Pancreas (tissue), 10 donors: ENCODE measurements at regions not wholly inside any gene's neighbourhood (a gene's known extent, or its start where the extent isn't known, plus 50 kb on each side); places are given as distances from the start of the nearest gene placed in this dataset.

ENCODE experiments used
- ATAC-seq, 4 donors: fragments of 200-7000 bp; cut with Tn5 transposase; one replicate each; pipeline versions ENCODE4 v1.8.0 to v1.9.1; 2020; ENCODE audit warnings: mild to moderate bottlenecking in 4 of 4, moderate library complexity in 4 of 4
- DNase-seq, 6 donors: peaks; one replicate each; pipeline ENCODE4 v3.0.0-alpha.2; 2020
- FAIRE-seq: peaks from 2 replicates; lab custom pipeline; 2012; peaks lifted over from hg19 to GRCh38; lab: Jason Lieb, UNC
- H3K27ac ChIP-seq, 4 donors: fragments of 200-600 bp; sonication (generic); 1 replicate in 3 of 4; 2 replicates in 1 of 4; pipeline versions ENCODE4 v1.5.0 to v1.8.0; 2020
- H3K27me3 ChIP-seq, 4 donors: fragments of 200-600 bp; one replicate each; pipeline ENCODE4 v1.8.0; 2021
- H3K36me3 ChIP-seq, 3 donors: fragments of 200-600 bp; sonication (generic) in 1 of 3; one replicate each; pipeline versions ENCODE4 v1.5.0 to v1.8.0; 2020 to 2021
- H3K4me1 ChIP-seq, 3 donors: fragments of 200-600 bp; one replicate each; pipeline ENCODE4 v1.8.0; 2021
- H3K4me3 ChIP-seq, 4 donors: fragments of 200-600 bp; sonication (generic) in 2 of 4; one replicate each; pipeline versions ENCODE4 v1.5.0 to v1.8.0; 2020 to 2021
- H3K9me3 ChIP-seq, 4 donors: fragments of 200-600 bp; one replicate each; pipeline ENCODE4 v1.8.0; 2021
- CTCF ChIP-seq, 4 donors: fragments of 200-600 bp; sonication (generic) in 3 of 4; IDR thresholded peaks; one replicate each; pipeline versions ENCODE4 v1.5.0 to v1.8.0; 2021; ENCODE audit warnings: antibody characterized with exemption in 4 of 4
- WGBS, 2 donors: extraction: QIAGEN DNeasy Blood & Tissue Kit; methylation state at CpG; one replicate each; pipeline ENCODE4 v1.1.7; 2013; 5-methylcytosine and 5-hydroxymethylcytosine counted together
- intact Hi-C, 3 donors: fragments of 100-400 bp; cut with DNase I; formaldehyde crosslinking; loops; one replicate each; pipeline versions ENCODE4 v1.11.1 to v1.14.2; 2022
- donor health status: healthy with polysubstance abuse.
- donor health status: DM: no; HTN: no; CAD: no; lungs with moderate emphysema.
- donor health status: DM: no; HTN: no; CAD: no.
- donor health status: control.
- donor health status: control.
- donor health status: Bipolar disorder and iron deficiency.
- donor health status: DM: yes; HTN: yes; CAD: no.
- donor health status: DM: no; HTN: no; CAD: no.
- donor health status: DM: no; HTN: no; CAD: no.
- donor health status: DM: yes; HTN: yes; CAD: no.

GRCh38 chr10:109173937-109174336, 749.4 kb downstream of the XPNPEP1 start:
- no peak for TF ChIP-seq CTCF (IDR thresholded peaks at IDR 0.05)
- Histone ChIP-seq H3K4me1 (no peaks in the 10 kb centered on the region), H3K27me3 (peaks cover 0 to 4% (median 0%) of the 10 kb centered on the region in 4 donors), H3K4me3 (no peak overlapping the region), H3K9me3 (no peaks in the 10 kb centered on the region), H3K27ac (no peak overlapping the region), H3K36me3 (no peaks in the 10 kb centered on the region)
- intact Hi-C loops, result no loop called here
- FAIRE-seq, result no peak
- 23 to 55% methylated on average over 2 of the region's 2 CpGs for whole genome bisulfite sequencing, 2 donors
- DNase-seq, result no peak
- ATAC-seq, result no peak

DNA sequence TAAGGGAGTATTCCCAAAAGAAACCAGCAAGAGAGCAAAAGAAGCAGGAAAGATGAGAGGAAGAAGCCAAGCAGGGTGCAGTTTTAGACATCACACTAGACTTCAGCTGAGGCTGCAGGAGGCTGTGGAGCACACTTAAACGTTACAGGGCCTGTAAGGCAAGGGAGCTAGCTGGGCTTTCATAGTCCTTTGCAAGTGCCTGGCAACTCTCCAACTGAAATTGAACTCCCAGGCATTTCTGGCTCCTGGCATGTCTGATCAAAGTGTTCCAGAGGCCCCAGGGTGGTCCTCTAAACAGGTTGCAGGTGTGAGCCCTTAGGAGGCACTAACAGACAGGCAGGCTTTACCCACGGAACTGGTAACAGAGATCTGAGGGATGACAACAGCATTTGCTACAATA, 750.2 kb downstream of the XPNPEP1 start:
- no peaks in the 10 kb centered on the region for H3K36me3 ChIP-seq
- WGBS, 2 donors, result 48 to 51% methylated on average over 2 of the region's 2 CpGs
- no peaks in the 10 kb centered on the region for H3K9me3 ChIP-seq
- no peak for ATAC-seq
- intact Hi-C loops, result no loop called here
- no peaks in the 10 kb centered on the region for H3K4me1 ChIP-seq
- no peak for FAIRE-seq
- no peak overlapping the region for H3K4me3 ChIP-seq
- DNase-seq, result no peak
- no peak for TF ChIP-seq CTCF (IDR thresholded peaks at IDR 0.05)
- H3K27me3 ChIP-seq, result peaks cover 0 to 4% (median 0%) of the 10 kb centered on the region in 4 donors
- no peak overlapping the region for H3K27ac ChIP-seq

- Histone ChIP-seq H3K27me3 (peaks cover 0 to 4% (median 0%) of the 10 kb centered on the region in 4 donors), H3K36me3 (no peaks in the 10 kb centered on the region), H3K27ac (no peak overlapping the region), H3K4me1 (no peaks in the 10 kb centered on the region), H3K9me3 (no peaks in the 10 kb centered on the region), H3K4me3 (no peak overlapping the region)
- DNase-seq, result no peak
- TF ChIP-seq CTCF (IDR thresholded peaks at IDR 0.05), result no peak
- no peak for FAIRE-seq
- no peak for ATAC-seq
- intact Hi-C loops, result no loop called here
These were observed 756.4 kb downstream of the XPNPEP1 start for GRCh38 chr10:109166935-109167334.

DNA sequence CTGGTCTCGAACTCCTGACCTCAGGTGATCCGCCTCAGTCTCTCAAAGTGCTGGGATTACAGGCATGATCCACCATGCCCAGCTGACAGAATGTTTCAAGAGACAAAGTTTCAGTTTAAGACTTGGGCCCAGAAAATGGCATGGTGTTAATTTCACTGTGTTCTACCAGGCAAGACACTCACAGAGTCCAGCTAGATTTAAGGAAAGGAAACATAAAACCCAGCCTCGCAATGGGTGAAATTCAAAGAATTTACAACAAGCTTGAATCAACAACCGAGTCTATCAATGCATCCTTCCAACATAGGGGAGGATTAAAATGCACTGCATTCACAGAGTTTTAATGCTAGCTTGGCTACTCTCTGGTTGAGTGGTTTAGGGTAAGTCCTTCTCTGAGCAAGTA, 764.0 kb downstream of the XPNPEP1 start:
- no peak for FAIRE-seq
- TF ChIP-seq CTCF (IDR thresholded peaks at IDR 0.05), result no peak
- Histone ChIP-seq H3K4me3 (no peak overlapping the region), H3K36me3 (no peaks in the 10 kb centered on the region), H3K27me3 (no peaks in the 10 kb centered on the region), H3K9me3 (no peaks in the 10 kb centered on the region), H3K4me1 (no peaks in the 10 kb centered on the region), H3K27ac (no peak overlapping the region)
- DNase-seq, result no peak
- no peak for ATAC-seq
- intact Hi-C loops, result no loop called here
- 80 to 86% methylated on average over 4 of the region's 4 CpGs for whole genome bisulfite sequencing, 2 donors

- DNase-seq (no peak), ATAC-seq (no peak), FAIRE-seq (no peak)
- 88 to 89% methylated on average over 3 of the region's 3 CpGs for WGBS, 2 donors
- H3K36me3 ChIP-seq, result no peaks in the 10 kb centered on the region
- H3K4me1 ChIP-seq, result no peaks in the 10 kb centered on the region
- H3K9me3 ChIP-seq, result no peaks in the 10 kb centered on the region
- no peak overlapping the region for H3K4me3 ChIP-seq
- TF ChIP-seq CTCF (IDR thresholded peaks at IDR 0.05), result no peak
- H3K27me3 ChIP-seq, result no peaks in the 10 kb centered on the region
- no peak overlapping the region for H3K27ac ChIP-seq
- intact Hi-C loops, result no loop called here
These were observed 766.9 kb downstream of the XPNPEP1 start for GRCh38 chr10:109156396-109156795.
